HEK293 (cell line): ENCODE measurements at regions not wholly inside any gene's neighbourhood (a gene's known extent, or its start where the extent isn't known, plus 50 kb on each side); places are given as distances from the start of the nearest gene placed in this dataset.

Experiments
- CTCF ChIA-PET: fragments of 350-600 bp; formaldehyde crosslinking; extraction: SDS; loops from one replicate; lab custom pipeline; 2021; ENCODE audit warnings: antibody characterized with exemption; lab: Yijun Ruan, JAX
- POLR2A ChIA-PET: fragments of 300-600 bp; formaldehyde crosslinking; extraction: SDS; loops from one replicate; lab custom pipeline; 2020; ENCODE audit warnings: antibody characterized with exemption, inconsistent platforms; lab: Yijun Ruan, JAX
- H3K27ac ChIP-seq: fragments of 200-500 bp; sonication (Bioruptor generic); 2 replicates; pipeline ENCODE4 v1.5.1; 2014; ENCODE audit warnings: low read depth, low read length, control low read depth, inconsistent platforms; ENCODE audit errors: extremely low read depth
- H3K36me3 ChIP-seq, 2 experiments: fragments of 200-500 bp in 1 of 2; sonication (Bioruptor generic) in 1 of 2; 1 replicate in 1 of 2; 2 replicates in 1 of 2; pipeline ENCODE4 v1.5.1; 2014 to 2017; ENCODE audit warnings: inconsistent platforms in 2 of 2, low read length in 2 of 2; ENCODE audit not compliant: control insufficient read depth in 2 of 2, insufficient read depth in 1 of 2
- H3K4me1 ChIP-seq: fragments of 200-500 bp; sonication (Bioruptor generic); 2 replicates; pipeline ENCODE4 v1.5.1; 2014; ENCODE audit warnings: mild to moderate bottlenecking, low read length, inconsistent platforms; ENCODE audit not compliant: control insufficient read depth, insufficient read depth
- H3K4me3 ChIP-seq: 2 replicates; pipeline ENCODE4 v1.5.1; 2011; ENCODE audit warnings: low read depth, mild to moderate bottlenecking, control low read depth, low read length, moderate library complexity
- H3K9me3 ChIP-seq: fragments of 200-500 bp; sonication (Bioruptor generic); 2 replicates; pipeline ENCODE4 v1.5.1; 2014; ENCODE audit warnings: low read depth, low read length, inconsistent platforms; ENCODE audit not compliant: control insufficient read depth, insufficient read depth
- GFI1B ChIP-seq: fragments of 450-650 bp; formaldehyde crosslinking; IDR thresholded peaks from 2 replicates; pipeline ENCODE4 v1.5.1; 2016; ENCODE audit warnings: missing biosample characterization, missing genetic modification characterization
- SCRT1 ChIP-seq: fragments of 450-650 bp; formaldehyde crosslinking; IDR thresholded peaks from 2 replicates; pipeline ENCODE4 v1.5.1; 2016; ENCODE audit warnings: missing biosample characterization, missing genetic modification characterization, borderline replicate concordance
- ZFP3 ChIP-seq: fragments of 450-650 bp; formaldehyde crosslinking; IDR thresholded peaks from 2 replicates; pipeline ENCODE4 v1.5.1; 2016; ENCODE audit warnings: low read depth, missing biosample characterization, missing genetic modification characterization
- ZFP69B ChIP-seq: fragments of 450-650 bp; formaldehyde crosslinking; IDR thresholded peaks from 2 replicates; pipeline ENCODE4 v1.5.1; 2016; ENCODE audit warnings: missing biosample characterization, missing genetic modification characterization
- ZNF114 ChIP-seq: fragments of 450-650 bp; formaldehyde crosslinking; IDR thresholded peaks from 2 replicates; pipeline ENCODE4 v1.5.0; 2017; ENCODE audit warnings: missing biosample characterization, missing genetic modification characterization
- ZNF157 ChIP-seq: fragments of 450-650 bp; formaldehyde crosslinking; IDR thresholded peaks from 2 replicates; pipeline ENCODE4 v1.5.1; 2016; ENCODE audit warnings: missing biosample characterization, missing genetic modification characterization
- ZNF16 ChIP-seq: fragments of 450-650 bp; formaldehyde crosslinking; IDR thresholded peaks from 2 replicates; pipeline ENCODE4 v1.5.1; 2016; ENCODE audit warnings: low read depth, missing biosample characterization, missing genetic modification characterization
- ZNF19 ChIP-seq: fragments of 450-650 bp; formaldehyde crosslinking; IDR thresholded peaks from 2 replicates; pipeline ENCODE4; 2016; ENCODE audit warnings: missing biosample characterization, missing genetic modification characterization, low read depth
- ZNF248 ChIP-seq: fragments of 450-650 bp; formaldehyde crosslinking; IDR thresholded peaks from 2 replicates; pipeline ENCODE4 v1.5.1; 2017; ENCODE audit warnings: missing biosample characterization, missing genetic modification characterization
- ZNF311 ChIP-seq: fragments of 450-650 bp; formaldehyde crosslinking; IDR thresholded peaks from 2 replicates; pipeline ENCODE4 v1.5.1; 2017; ENCODE audit warnings: missing biosample characterization, missing genetic modification characterization, borderline replicate concordance
- ZNF514 ChIP-seq: fragments of 450-650 bp; formaldehyde crosslinking; IDR thresholded peaks from 2 replicates; pipeline ENCODE4 v1.5.1; 2016; ENCODE audit warnings: missing biosample characterization, missing genetic modification characterization
- ZNF610 ChIP-seq: fragments of 450-650 bp; formaldehyde crosslinking; IDR thresholded peaks from 2 replicates; pipeline ENCODE4 v1.5.1; 2016; ENCODE audit warnings: missing biosample characterization, missing genetic modification characterization, borderline replicate concordance
- ZNF677 ChIP-seq: fragments of 450-650 bp; IDR thresholded peaks from 2 replicates; pipeline ENCODE4 v1.5.0; 2018; ENCODE audit warnings: missing biosample characterization, mild to moderate bottlenecking, missing genetic modification characterization, moderate library complexity
- ZNF776 ChIP-seq: fragments of 450-650 bp; formaldehyde crosslinking; IDR thresholded peaks from 2 replicates; pipeline ENCODE4 v1.5.0; 2017; ENCODE audit warnings: missing biosample characterization, missing genetic modification characterization, borderline replicate concordance
- ZNF791 ChIP-seq: fragments of 450-650 bp; formaldehyde crosslinking; IDR thresholded peaks from 2 replicates; pipeline ENCODE4 v1.5.1; 2016; ENCODE audit warnings: missing biosample characterization, missing genetic modification characterization
- ZNF830 ChIP-seq: fragments of 450-650 bp; IDR thresholded peaks from 2 replicates; pipeline ENCODE4 v1.5.0; 2018; ENCODE audit warnings: missing biosample characterization, missing genetic modification characterization, low read depth, mild to moderate bottlenecking, moderate library complexity
- TF ChIP-seq, protein P1 (sequence below): fragments of 450-650 bp; formaldehyde crosslinking; IDR thresholded peaks from 2 replicates; pipeline ENCODE4 v1.5.1; 2016; ENCODE audit warnings: missing biosample characterization, missing genetic modification characterization
- TF ChIP-seq, protein P2 (sequence below): fragments of 450-650 bp; formaldehyde crosslinking; IDR thresholded peaks from 2 replicates; pipeline ENCODE4 v1.5.1; 2016; ENCODE audit warnings: missing biosample characterization, missing genetic modification characterization, low read depth
- TF ChIP-seq, protein P3 (sequence below): fragments of 450-650 bp; formaldehyde crosslinking; IDR thresholded peaks from 2 replicates; pipeline ENCODE4 v1.5.1; 2016; ENCODE audit warnings: missing biosample characterization, missing genetic modification characterization, borderline replicate concordance
- TF ChIP-seq, protein P4 (sequence below): fragments of 450-650 bp; formaldehyde crosslinking; IDR thresholded peaks from 2 replicates; pipeline ENCODE4 v1.5.1; 2016; ENCODE audit warnings: missing biosample characterization, missing genetic modification characterization
- TF ChIP-seq, protein P5 (sequence below): fragments of 450-650 bp; formaldehyde crosslinking; IDR thresholded peaks from 2 replicates; pipeline ENCODE4 v1.5.1; 2017; ENCODE audit warnings: missing biosample characterization, missing genetic modification characterization
- TF ChIP-seq, protein P6 (sequence below): fragments of 450-650 bp; formaldehyde crosslinking; IDR thresholded peaks from 2 replicates; pipeline ENCODE4 v1.5.1; 2016; ENCODE audit warnings: missing biosample characterization, missing genetic modification characterization

DNA sequence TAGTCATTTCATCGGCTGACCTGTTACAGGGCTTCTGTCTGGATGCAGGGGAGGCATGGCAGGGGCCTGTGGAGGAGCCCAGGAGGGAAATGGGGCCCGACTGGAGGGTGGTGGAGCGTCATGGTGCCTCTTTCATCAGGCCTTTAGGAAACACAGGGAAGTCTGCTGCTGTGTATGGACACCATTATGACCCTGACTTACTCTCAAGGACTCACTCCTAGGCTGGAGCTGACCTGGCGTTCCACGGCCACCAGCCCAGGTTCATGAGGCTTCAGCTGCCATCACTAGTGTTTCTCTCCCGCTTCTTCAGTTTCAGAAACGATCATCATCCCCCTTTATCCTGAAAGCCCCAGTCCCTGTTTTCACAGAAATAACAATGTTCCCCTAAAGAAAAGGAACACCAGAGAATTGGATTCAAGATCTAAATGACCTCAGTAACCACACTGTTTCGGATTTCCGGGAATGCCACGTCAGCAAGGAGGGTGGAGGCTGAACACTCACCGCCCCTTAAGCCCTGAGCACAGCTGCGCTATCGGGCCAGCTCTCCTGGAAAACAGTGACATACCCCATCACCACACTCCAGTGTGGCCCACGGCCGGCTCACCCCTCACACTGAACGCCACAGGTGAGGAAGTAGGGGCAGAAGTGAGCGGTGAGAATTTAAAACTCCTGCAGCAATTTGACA, 67.6 kb downstream of the SOX1 start:
- Histone ChIP-seq H3K4me3 (no peak overlapping the region), H3K4me1 (no peaks in the 10 kb centered on the region; the same call in 1 of the 2 replicates), H3K9me3 (no peaks in the 10 kb centered on the region), H3K36me3 (no peaks in the 10 kb centered on the region), H3K27ac (no peak overlapping the region)
- ChIA-PET POLR2A (no interaction called here), CTCF (no interaction called here)
- TF ChIP-seq ZNF19 (tag by site-specific recombination) (no peak), ZNF776 (no peak), ZFP3 (no peak), ZNF830 (tag by site-specific recombination) (no peak)

DNA sequence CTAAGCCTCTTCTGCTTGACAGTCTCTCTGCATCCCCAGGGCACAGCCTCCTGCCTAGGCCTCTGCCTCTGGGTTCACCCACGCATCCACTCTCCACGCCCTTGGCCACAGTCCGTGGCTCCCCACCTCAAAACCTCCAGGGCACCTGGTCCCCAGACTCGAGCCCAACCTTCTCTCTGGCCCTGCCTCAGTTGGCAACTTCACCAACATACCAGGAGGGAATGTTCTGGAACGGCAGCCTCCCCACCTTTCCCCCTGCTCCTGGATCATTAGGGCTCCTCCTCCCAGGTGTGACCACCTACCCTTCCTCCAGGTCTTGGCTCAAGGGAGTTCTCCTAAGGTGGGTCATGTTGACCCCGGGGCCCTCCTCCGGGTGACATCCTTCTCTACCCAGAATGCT, 69.1 kb downstream of the SOX1 start:
- no peaks in the 10 kb centered on the region for H3K9me3 ChIP-seq
- ChIA-PET CTCF (no interaction called here), POLR2A (no interaction called here)
- H3K27ac ChIP-seq, result no peak overlapping the region
- H3K36me3 ChIP-seq, result no peaks in the 10 kb centered on the region
- H3K4me3 ChIP-seq, result no peak overlapping the region
- TF ChIP-seq ZNF677 (tag by site-specific recombination), result no peak
- TF ChIP-seq, protein P1, sequence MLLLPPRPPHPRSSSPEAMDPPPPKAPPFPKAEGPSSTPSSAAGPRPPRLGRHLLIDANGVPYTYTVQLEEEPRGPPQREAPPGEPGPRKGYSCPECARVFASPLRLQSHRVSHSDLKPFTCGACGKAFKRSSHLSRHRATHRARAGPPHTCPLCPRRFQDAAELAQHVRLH (tag by site-specific recombination), result no peak
- TF ChIP-seq, protein P2, sequence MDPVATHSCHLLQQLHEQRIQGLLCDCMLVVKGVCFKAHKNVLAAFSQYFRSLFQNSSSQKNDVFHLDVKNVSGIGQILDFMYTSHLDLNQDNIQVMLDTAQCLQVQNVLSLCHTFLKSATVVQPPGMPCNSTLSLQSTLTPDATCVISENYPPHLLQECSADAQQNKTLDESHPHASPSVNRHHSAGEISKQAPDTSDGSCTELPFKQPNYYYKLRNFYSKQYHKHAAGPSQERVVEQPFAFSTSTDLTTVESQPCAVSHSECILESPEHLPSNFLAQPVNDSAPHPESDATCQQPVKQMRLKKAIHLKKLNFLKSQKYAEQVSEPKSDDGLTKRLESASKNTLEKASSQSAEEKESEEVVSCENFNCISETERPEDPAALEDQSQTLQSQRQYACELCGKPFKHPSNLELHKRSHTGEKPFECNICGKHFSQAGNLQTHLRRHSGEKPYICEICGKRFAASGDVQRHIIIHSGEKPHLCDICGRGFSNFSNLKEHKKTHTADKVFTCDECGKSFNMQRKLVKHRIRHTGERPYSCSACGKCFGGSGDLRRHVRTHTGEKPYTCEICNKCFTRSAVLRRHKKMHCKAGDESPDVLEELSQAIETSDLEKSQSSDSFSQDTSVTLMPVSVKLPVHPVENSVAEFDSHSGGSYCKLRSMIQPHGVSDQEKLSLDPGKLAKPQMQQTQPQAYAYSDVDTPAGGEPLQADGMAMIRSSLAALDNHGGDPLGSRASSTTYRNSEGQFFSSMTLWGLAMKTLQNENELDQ, result no peak
- TF ChIP-seq ZNF248 (tag by site-specific recombination), result no peak
- no peak for TF ChIP-seq SCRT1 (tag by site-specific recombination)
- no peak for TF ChIP-seq ZNF114 (tag by site-specific recombination)
- no peak for TF ChIP-seq ZFP69B (tag by site-specific recombination)
- TF ChIP-seq ZNF19 (tag by site-specific recombination), result no peak
- TF ChIP-seq ZNF16, result no peak
- TF ChIP-seq, protein P3, sequence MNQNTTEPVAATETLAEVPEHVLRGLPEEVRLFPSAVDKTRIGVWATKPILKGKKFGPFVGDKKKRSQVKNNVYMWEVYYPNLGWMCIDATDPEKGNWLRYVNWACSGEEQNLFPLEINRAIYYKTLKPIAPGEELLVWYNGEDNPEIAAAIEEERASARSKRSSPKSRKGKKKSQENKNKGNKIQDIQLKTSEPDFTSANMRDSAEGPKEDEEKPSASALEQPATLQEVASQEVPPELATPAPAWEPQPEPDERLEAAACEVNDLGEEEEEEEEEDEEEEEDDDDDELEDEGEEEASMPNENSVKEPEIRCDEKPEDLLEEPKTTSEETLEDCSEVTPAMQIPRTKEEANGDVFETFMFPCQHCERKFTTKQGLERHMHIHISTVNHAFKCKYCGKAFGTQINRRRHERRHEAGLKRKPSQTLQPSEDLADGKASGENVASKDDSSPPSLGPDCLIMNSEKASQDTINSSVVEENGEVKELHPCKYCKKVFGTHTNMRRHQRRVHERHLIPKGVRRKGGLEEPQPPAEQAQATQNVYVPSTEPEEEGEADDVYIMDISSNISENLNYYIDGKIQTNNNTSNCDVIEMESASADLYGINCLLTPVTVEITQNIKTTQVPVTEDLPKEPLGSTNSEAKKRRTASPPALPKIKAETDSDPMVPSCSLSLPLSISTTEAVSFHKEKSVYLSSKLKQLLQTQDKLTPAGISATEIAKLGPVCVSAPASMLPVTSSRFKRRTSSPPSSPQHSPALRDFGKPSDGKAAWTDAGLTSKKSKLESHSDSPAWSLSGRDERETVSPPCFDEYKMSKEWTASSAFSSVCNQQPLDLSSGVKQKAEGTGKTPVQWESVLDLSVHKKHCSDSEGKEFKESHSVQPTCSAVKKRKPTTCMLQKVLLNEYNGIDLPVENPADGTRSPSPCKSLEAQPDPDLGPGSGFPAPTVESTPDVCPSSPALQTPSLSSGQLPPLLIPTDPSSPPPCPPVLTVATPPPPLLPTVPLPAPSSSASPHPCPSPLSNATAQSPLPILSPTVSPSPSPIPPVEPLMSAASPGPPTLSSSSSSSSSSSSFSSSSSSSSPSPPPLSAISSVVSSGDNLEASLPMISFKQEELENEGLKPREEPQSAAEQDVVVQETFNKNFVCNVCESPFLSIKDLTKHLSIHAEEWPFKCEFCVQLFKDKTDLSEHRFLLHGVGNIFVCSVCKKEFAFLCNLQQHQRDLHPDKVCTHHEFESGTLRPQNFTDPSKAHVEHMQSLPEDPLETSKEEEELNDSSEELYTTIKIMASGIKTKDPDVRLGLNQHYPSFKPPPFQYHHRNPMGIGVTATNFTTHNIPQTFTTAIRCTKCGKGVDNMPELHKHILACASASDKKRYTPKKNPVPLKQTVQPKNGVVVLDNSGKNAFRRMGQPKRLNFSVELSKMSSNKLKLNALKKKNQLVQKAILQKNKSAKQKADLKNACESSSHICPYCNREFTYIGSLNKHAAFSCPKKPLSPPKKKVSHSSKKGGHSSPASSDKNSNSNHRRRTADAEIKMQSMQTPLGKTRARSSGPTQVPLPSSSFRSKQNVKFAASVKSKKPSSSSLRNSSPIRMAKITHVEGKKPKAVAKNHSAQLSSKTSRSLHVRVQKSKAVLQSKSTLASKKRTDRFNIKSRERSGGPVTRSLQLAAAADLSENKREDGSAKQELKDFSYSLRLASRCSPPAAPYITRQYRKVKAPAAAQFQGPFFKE, result no peak
- no peak for TF ChIP-seq ZNF514
- TF ChIP-seq ZNF311 (tag by site-specific recombination), result no peak
- TF ChIP-seq, protein P4, sequence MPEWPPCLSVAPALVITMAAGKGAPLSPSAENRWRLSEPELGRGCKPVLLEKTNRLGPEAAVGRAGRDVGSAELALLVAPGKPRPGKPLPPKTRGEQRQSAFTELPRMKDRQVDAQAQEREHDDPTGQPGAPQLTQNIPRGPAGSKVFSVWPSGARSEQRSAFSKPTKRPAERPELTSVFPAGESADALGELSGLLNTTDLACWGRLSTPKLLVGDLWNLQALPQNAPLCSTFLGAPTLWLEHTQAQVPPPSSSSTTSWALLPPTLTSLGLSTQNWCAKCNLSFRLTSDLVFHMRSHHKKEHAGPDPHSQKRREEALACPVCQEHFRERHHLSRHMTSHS, result no peak
- TF ChIP-seq, protein P5, sequence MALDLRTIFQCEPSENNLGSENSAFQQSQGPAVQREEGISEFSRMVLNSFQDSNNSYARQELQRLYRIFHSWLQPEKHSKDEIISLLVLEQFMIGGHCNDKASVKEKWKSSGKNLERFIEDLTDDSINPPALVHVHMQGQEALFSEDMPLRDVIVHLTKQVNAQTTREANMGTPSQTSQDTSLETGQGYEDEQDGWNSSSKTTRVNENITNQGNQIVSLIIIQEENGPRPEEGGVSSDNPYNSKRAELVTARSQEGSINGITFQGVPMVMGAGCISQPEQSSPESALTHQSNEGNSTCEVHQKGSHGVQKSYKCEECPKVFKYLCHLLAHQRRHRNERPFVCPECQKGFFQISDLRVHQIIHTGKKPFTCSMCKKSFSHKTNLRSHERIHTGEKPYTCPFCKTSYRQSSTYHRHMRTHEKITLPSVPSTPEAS (tag by site-specific recombination), result no peak
- no peak for TF ChIP-seq GFI1B
- no peak for TF ChIP-seq ZNF610
- TF ChIP-seq, protein P6, sequence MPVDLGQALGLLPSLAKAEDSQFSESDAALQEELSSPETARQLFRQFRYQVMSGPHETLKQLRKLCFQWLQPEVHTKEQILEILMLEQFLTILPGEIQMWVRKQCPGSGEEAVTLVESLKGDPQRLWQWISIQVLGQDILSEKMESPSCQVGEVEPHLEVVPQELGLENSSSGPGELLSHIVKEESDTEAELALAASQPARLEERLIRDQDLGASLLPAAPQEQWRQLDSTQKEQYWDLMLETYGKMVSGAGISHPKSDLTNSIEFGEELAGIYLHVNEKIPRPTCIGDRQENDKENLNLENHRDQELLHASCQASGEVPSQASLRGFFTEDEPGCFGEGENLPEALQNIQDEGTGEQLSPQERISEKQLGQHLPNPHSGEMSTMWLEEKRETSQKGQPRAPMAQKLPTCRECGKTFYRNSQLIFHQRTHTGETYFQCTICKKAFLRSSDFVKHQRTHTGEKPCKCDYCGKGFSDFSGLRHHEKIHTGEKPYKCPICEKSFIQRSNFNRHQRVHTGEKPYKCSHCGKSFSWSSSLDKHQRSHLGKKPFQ, result no peak
- TF ChIP-seq ZNF157 (tag by site-specific recombination), result no peak
- TF ChIP-seq ZNF791 (tag by site-specific recombination), result no peak
- peaks cover 3% of the 10 kb centered on the region; the same call in 1 of the 2 replicates for H3K4me1 ChIP-seq
